SU-DHL-6 (cell line): ENCODE measurements at regions not wholly inside any gene's neighbourhood (a gene's known extent, or its start where the extent isn't known, plus 50 kb on each side); places are given as distances from the start of the nearest gene placed in this dataset.

ENCODE experiments used
- H2AFZ ChIP-seq: fragments of 200-600 bp; sonication (generic); 2 replicates; pipeline ENCODE4 v1.6.1; 2014; ENCODE audit warnings: low read depth, mild to moderate bottlenecking, moderate library complexity, mixed read lengths, antibody characterized with exemption, low read length; ENCODE audit not compliant: severe bottlenecking
- H3F3A ChIP-seq: fragments of 200-600 bp; shearing (Covaris generic); 2 replicates; pipeline ENCODE4 v1.6.0; 2016; ENCODE audit warnings: antibody characterized with exemption, mild to moderate bottlenecking; ENCODE audit not compliant: insufficient read depth
- H3K27ac ChIP-seq: fragments of 200-600 bp; sonication (generic); 2 replicates; pipeline ENCODE4 v1.5.1; 2016; ENCODE audit warnings: low read depth, mild to moderate bottlenecking, low read length, moderate library complexity, mixed read lengths
- H3K27me3 ChIP-seq: fragments of 200-600 bp; sonication (generic), shearing (Covaris generic); 2 replicates; pipeline ENCODE4 v1.6.0; 2014; ENCODE audit warnings: mild to moderate bottlenecking, low read length
- H3K36me3 ChIP-seq: fragments of 200-600 bp; sonication (generic); 2 replicates; pipeline ENCODE4 v1.6.1; 2014; ENCODE audit warnings: mild to moderate bottlenecking, low read length, mixed read lengths
- H3K4me2 ChIP-seq: fragments of 300-600, 200-600 bp; shearing (Covaris generic), sonication (generic); 2 replicates; pipeline ENCODE4 v1.6.0; 2014; ENCODE audit warnings: low read length, low read depth, mild to moderate bottlenecking; ENCODE audit not compliant: poor library complexity, severe bottlenecking
- H3K4me3 ChIP-seq: fragments of 200-600 bp; sonication (generic); 2 replicates; pipeline ENCODE4 v1.5.1; 2014; ENCODE audit warnings: antibody characterized with exemption, low read length, mild to moderate bottlenecking, mixed read lengths; ENCODE audit not compliant: insufficient read depth, poor library complexity, severe bottlenecking
- H3K79me2 ChIP-seq: fragments of 200-600 bp; sonication (generic); 2 replicates; pipeline ENCODE4 v1.6.1; 2014; ENCODE audit warnings: mild to moderate bottlenecking, low read length, moderate library complexity; ENCODE audit not compliant: insufficient read depth
- H3K9ac ChIP-seq: fragments of 200-600 bp; sonication (generic); 2 replicates; pipeline ENCODE4 v1.7.0; 2014; ENCODE audit warnings: mild to moderate bottlenecking, low read length
- H3K9me2 ChIP-seq: fragments of 200-600 bp; sonication (generic); replicated peaks from 2 replicates; pipeline ENCODE4 v1.6.1; 2014; ENCODE audit warnings: low read length; ENCODE audit not compliant: insufficient read depth
- H3K9me3 ChIP-seq: fragments of 200-600 bp; sonication (generic); 2 replicates; pipeline ENCODE4 v1.6.1; 2014; ENCODE audit warnings: low read length, mixed read lengths; ENCODE audit not compliant: insufficient read depth
- H4K20me1 ChIP-seq: fragments of 200-600 bp; sonication (generic); 2 replicates; pipeline ENCODE4 v1.6.1; 2014; ENCODE audit warnings: low read depth, mild to moderate bottlenecking, antibody characterized with exemption, low read length, moderate library complexity, mixed read lengths
- EZH2phosphoT487 ChIP-seq: fragments of 200-600 bp; sonication (generic), shearing (Covaris generic); conservative IDR thresholded peaks from 2 replicates; pipeline ENCODE4 v1.6.1; 2018; ENCODE audit warnings: mild to moderate bottlenecking, antibody characterized with exemption, low read length, moderate library complexity, mixed read lengths
- TF ChIP-seq, protein P1 (sequence below): fragments of 200-600 bp; sonication (generic); IDR thresholded peaks from one replicate; pipeline ENCODE4 v1.5.1; 2017; ENCODE audit warnings: antibody characterized with exemption, mild to moderate bottlenecking, low read length, moderate library complexity; ENCODE audit not compliant: insufficient read depth, poor library complexity, severe bottlenecking

- H4K20me1 ChIP-seq = no peaks in the 10 kb centered on the region
- no peaks in the 10 kb centered on the region for H3K79me2 ChIP-seq
- no peak overlapping the region for H2AFZ ChIP-seq
- H3K27ac ChIP-seq = no peak overlapping the region
- H3K9ac ChIP-seq = no peak overlapping the region
- TF ChIP-seq EZH2phosphoT487 = no peak
- TF ChIP-seq, protein P1, sequence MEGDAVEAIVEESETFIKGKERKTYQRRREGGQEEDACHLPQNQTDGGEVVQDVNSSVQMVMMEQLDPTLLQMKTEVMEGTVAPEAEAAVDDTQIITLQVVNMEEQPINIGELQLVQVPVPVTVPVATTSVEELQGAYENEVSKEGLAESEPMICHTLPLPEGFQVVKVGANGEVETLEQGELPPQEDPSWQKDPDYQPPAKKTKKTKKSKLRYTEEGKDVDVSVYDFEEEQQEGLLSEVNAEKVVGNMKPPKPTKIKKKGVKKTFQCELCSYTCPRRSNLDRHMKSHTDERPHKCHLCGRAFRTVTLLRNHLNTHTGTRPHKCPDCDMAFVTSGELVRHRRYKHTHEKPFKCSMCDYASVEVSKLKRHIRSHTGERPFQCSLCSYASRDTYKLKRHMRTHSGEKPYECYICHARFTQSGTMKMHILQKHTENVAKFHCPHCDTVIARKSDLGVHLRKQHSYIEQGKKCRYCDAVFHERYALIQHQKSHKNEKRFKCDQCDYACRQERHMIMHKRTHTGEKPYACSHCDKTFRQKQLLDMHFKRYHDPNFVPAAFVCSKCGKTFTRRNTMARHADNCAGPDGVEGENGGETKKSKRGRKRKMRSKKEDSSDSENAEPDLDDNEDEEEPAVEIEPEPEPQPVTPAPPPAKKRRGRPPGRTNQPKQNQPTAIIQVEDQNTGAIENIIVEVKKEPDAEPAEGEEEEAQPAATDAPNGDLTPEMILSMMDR = no peak
- no peak overlapping the region for H3K4me3 ChIP-seq
- H3K9me2 ChIP-seq = no peaks in the 10 kb centered on the region
- H3K9me3 ChIP-seq = no peaks in the 10 kb centered on the region
- no peaks in the 10 kb centered on the region for H3F3A ChIP-seq
- H3K4me2 ChIP-seq = no peak overlapping the region
- no peaks in the 10 kb centered on the region for H3K27me3 ChIP-seq
- no peaks in the 10 kb centered on the region for H3K36me3 ChIP-seq
Measured at GRCh38 chr11:81449588-81450156, 1284.0 kb downstream of the FAM181B start.

GRCh38 chr11:81444297-81444696, 1289.4 kb downstream of the FAM181B start:
- Histone ChIP-seq H3K79me2 (no peaks in the 10 kb centered on the region), H4K20me1 (no peaks in the 10 kb centered on the region), H2AFZ (no peak overlapping the region), H3K9me2 (no peaks in the 10 kb centered on the region), H3F3A (no peaks in the 10 kb centered on the region), H3K27ac (no peak overlapping the region), H3K36me3 (no peaks in the 10 kb centered on the region), H3K4me2 (no peak overlapping the region), H3K4me3 (no peak overlapping the region), H3K27me3 (no peaks in the 10 kb centered on the region), H3K9ac (no peak overlapping the region), H3K9me3 (no peaks in the 10 kb centered on the region)
- TF ChIP-seq, protein P1 = no peak
- TF ChIP-seq EZH2phosphoT487 = no peak

DNA sequence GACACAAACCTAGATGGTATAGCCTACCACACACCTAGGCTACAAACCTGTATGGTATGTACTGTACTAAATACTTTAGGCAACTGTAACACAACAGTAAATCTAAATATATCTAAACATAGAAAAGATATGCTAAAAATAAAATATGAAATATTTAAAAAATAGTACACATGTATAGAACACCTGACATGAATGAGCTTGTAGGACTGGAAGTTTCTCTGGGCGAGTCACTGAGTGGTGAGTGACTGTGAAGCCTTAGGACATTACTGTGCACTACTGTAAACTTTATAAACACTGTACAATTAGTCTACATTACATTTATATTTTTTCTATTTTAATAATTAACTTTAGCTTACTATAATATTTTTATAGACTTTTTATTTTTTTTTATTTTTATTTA, 1301.3 kb downstream of the FAM181B start:
- no peak overlapping the region for H3K27ac ChIP-seq
- no peaks in the 10 kb centered on the region for H3K9me2 ChIP-seq
- H4K20me1 ChIP-seq = no peaks in the 10 kb centered on the region
- no peaks in the 10 kb centered on the region for H3K36me3 ChIP-seq
- H3K4me2 ChIP-seq = no peak overlapping the region
- TF ChIP-seq EZH2phosphoT487 = no peak
- TF ChIP-seq, protein P1 = no peak
- no peaks in the 10 kb centered on the region for H3K9me3 ChIP-seq
- H2AFZ ChIP-seq = no peak overlapping the region
- H3F3A ChIP-seq = no peaks in the 10 kb centered on the region
- H3K79me2 ChIP-seq = no peaks in the 10 kb centered on the region
- no peak overlapping the region for H3K4me3 ChIP-seq
- no peak overlapping the region for H3K9ac ChIP-seq
- H3K27me3 ChIP-seq = no peaks in the 10 kb centered on the region
